Right lobe of liver (tissue), 4 donors: ENCODE measurements at regions not wholly inside any gene's neighbourhood (a gene's known extent, or its start where the extent isn't known, plus 50 kb on each side); places are given as distances from the start of the nearest gene placed in this dataset.

Source experiments
- POLR2A ChIP-seq: fragments of 450-650 bp; IDR thresholded peaks from one replicate; pipeline ENCODE4 v1.6.1; 2017; ENCODE audit warnings: antibody characterized with exemption, mild to moderate bottlenecking
- TF ChIP-seq, protein P1 (sequence below), 4 donors: fragments of 200-600 bp in 3 of 4; fragments of 450-650 bp in 1 of 4; IDR thresholded peaks; one replicate each; pipeline versions ENCODE4 v1.5.1 to v1.8.0; 2016 to 2022; ENCODE audit warnings: antibody characterized with exemption in 4 of 4, mild to moderate bottlenecking in 2 of 4
- donor health status: DM: no; HTN: no; CAD: no.
- donor health status: DM: no; HTN: no; CAD: no.
- donor health status: DM: no; HTN: yes; CAD: no.

DNA sequence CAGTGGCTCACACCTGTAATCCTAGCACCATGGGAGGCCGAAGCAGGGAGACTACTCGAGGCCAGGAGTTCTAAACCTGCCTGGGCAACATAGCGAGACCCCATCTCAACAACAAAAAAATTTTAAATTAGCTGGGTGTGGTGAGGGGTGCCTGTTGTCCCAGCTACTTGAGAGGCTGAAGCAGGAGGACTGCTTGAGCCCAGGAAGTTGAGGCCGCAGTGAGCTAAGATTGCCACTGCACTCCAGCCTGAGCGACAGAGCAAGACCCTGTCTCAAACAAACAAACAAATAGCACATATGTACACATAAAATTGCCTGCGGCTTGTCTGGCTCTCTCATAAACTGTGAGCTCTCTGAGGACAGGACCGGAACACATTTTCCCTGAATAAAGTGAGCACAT lies 106.3 kb downstream of the BANF2 start:
- TF ChIP-seq, protein P1, sequence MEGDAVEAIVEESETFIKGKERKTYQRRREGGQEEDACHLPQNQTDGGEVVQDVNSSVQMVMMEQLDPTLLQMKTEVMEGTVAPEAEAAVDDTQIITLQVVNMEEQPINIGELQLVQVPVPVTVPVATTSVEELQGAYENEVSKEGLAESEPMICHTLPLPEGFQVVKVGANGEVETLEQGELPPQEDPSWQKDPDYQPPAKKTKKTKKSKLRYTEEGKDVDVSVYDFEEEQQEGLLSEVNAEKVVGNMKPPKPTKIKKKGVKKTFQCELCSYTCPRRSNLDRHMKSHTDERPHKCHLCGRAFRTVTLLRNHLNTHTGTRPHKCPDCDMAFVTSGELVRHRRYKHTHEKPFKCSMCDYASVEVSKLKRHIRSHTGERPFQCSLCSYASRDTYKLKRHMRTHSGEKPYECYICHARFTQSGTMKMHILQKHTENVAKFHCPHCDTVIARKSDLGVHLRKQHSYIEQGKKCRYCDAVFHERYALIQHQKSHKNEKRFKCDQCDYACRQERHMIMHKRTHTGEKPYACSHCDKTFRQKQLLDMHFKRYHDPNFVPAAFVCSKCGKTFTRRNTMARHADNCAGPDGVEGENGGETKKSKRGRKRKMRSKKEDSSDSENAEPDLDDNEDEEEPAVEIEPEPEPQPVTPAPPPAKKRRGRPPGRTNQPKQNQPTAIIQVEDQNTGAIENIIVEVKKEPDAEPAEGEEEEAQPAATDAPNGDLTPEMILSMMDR (IDR thresholded peaks at IDR 0.05), result no peak
- no peak for TF ChIP-seq POLR2A
